GM21825 (cell line): ENCODE measurements at regions not wholly inside any gene's neighbourhood (a gene's known extent, or its start where the extent isn't known, plus 50 kb on each side); places are given as distances from the start of the nearest gene placed in this dataset.

ENCODE experiments used
- ATAC-seq: cut with Tn5 transposase; IDR thresholded peaks from one replicate; pipeline ENCODE4 v1.9.1; 2021; ENCODE audit warnings: mild to moderate bottlenecking, moderate library complexity; ENCODE audit not compliant: unreplicated experiment

- ATAC-seq: no peak
Measured at GRCh38 chr2:194253528-194254259, 1403.3 kb upstream of the SLC39A10 start.

- no peak for ATAC-seq
Measured at GRCh38 chr2:194252127-194252526, 1404.9 kb upstream of the SLC39A10 start.

GRCh38 chr2:194232600-194232999 is 1424.4 kb upstream of the SLC39A10 start:
- ATAC-seq: no peak

- ATAC-seq: no peak
Measured at GRCh38 chr2:194223218-194223617, 1433.8 kb upstream of the SLC39A10 start.

- no peak for ATAC-seq
Measured at GRCh38 chr2:194214192-194214591, 1442.8 kb upstream of the SLC39A10 start.

GRCh38 chr2:194205568-194206227 is 1451.3 kb upstream of the SLC39A10 start:
- ATAC-seq: no peak

- no peak for ATAC-seq
Measured at GRCh38 chr2:194203898-194204297, 1453.1 kb upstream of the SLC39A10 start.

GRCh38 chr2:194182888-194183287 is 1474.1 kb upstream of the SLC39A10 start:
- no peak for ATAC-seq

GRCh38 chr2:194176134-194176533 is 1480.9 kb upstream of the SLC39A10 start:
- ATAC-seq: no peak

- ATAC-seq: peak; percentile 87
Measured at GRCh38 chr2:194166818-194167217, 1490.2 kb upstream of the SLC39A10 start.

- no peak for ATAC-seq
Measured at GRCh38 chr2:194155431-194155830, 1501.6 kb upstream of the SLC39A10 start.

- ATAC-seq: no peak
Measured at GRCh38 chr2:194151231-194151630, 1505.8 kb upstream of the SLC39A10 start.

- no peak for ATAC-seq
Measured at GRCh38 chr2:194135463-194135862, 1521.6 kb upstream of the SLC39A10 start.

- no peak for ATAC-seq
Measured at GRCh38 chr2:194128810-194129209, 1528.2 kb upstream of the SLC39A10 start.

GRCh38 chr2:194126418-194126817 is 1530.6 kb upstream of the SLC39A10 start:
- no peak for ATAC-seq

GRCh38 chr2:194116861-194117260 is 1540.2 kb upstream of the SLC39A10 start:
- ATAC-seq: no peak

GRCh38 chr2:194105358-194105757 is 1551.7 kb upstream of the SLC39A10 start:
- ATAC-seq: peak; percentile 51

GRCh38 chr2:194104687-194105086 is 1552.3 kb upstream of the SLC39A10 start:
- peak; percentile 96 for ATAC-seq

- ATAC-seq: peak; percentile 13
Measured at GRCh38 chr2:194103941-194104659, 1552.9 kb upstream of the SLC39A10 start.

GRCh38 chr2:194102546-194102945 is 1554.5 kb upstream of the SLC39A10 start:
- no peak for ATAC-seq

- ATAC-seq: no peak
Measured at GRCh38 chr2:194100201-194100600, 1556.8 kb upstream of the SLC39A10 start.

- ATAC-seq: no peak
Measured at GRCh38 chr2:194096402-194096801, 1560.6 kb upstream of the SLC39A10 start.
